Uterus (tissue), 2 donors: ENCODE measurements at regions not wholly inside any gene's neighbourhood (a gene's known extent, or its start where the extent isn't known, plus 50 kb on each side); places are given as distances from the start of the nearest gene placed in this dataset.

Source experiments
- CTCF ChIP-seq, 4 experiments: fragments of 200-600 bp in 2 of 4; fragments of 450-650 bp in 2 of 4; sonication (generic) in 2 of 4; IDR thresholded peaks; one replicate each; pipeline ENCODE4 v1.5.1; 2016 to 2019; ENCODE audit warnings: antibody characterized with exemption in 4 of 4, mild to moderate bottlenecking in 2 of 4, moderate library complexity in 1 of 4
- POLR2A ChIP-seq, 2 donors: fragments of 450-650 bp; IDR thresholded peaks; one replicate each; pipeline ENCODE4 v1.6.1; 2016; ENCODE audit warnings: antibody characterized with exemption in 2 of 2, mild to moderate bottlenecking in 1 of 2, moderate library complexity in 1 of 2

GRCh38 chr18:77377813-77378212 is 128.2 kb downstream of the GALR1 start:
- TF ChIP-seq POLR2A (IDR thresholded peaks at IDR 0.05) (no peak), CTCF (IDR thresholded peaks at IDR 0.05) (no peak)
